HG03135 (cell line): ENCODE measurements at regions not wholly inside any gene's neighbourhood (a gene's known extent, or its start where the extent isn't known, plus 50 kb on each side); places are given as distances from the start of the nearest gene placed in this dataset.
A peak's percentile ranks its signal among the peaks of the same experiment; 100 is the strongest.

Experiments
- ATAC-seq: cut with Tn5 transposase; IDR thresholded peaks from one replicate; pipeline ENCODE4 v1.9.1; 2021; ENCODE audit warnings: mild to moderate bottlenecking, moderate library complexity; ENCODE audit not compliant: unreplicated experiment

- no peak for ATAC-seq
These were observed 162.4 kb upstream of the GYPA start for GRCh38 chr4:144302704-144303536.

- ATAC-seq: no peak
These were observed 163.5 kb upstream of the GYPA start for GRCh38 chr4:144304025-144304424.

- ATAC-seq: no peak
These were observed 170.0 kb upstream of the GYPA start for GRCh38 chr4:144310535-144310934.

- no peak for ATAC-seq
These were observed 172.9 kb upstream of the GYPA start for GRCh38 chr4:144313370-144313769.

GRCh38 chr4:144316869-144317268, 176.4 kb upstream of the GYPA start:
- ATAC-seq: no peak

GRCh38 chr4:144318797-144319196, 178.3 kb upstream of the GYPA start:
- ATAC-seq: no peak

- no peak for ATAC-seq
These were observed 196.1 kb upstream of the GYPA start for GRCh38 chr4:144336633-144337032.

- peak; percentile 63 for ATAC-seq
These were observed 197.6 kb upstream of the GYPA start for GRCh38 chr4:144338148-144338547.

GRCh38 chr4:144338834-144339233, 198.3 kb upstream of the GYPA start:
- no peak for ATAC-seq

- ATAC-seq: no peak
These were observed 200.4 kb upstream of the GYPA start for GRCh38 chr4:144340931-144341330.

- no peak for ATAC-seq
These were observed 202.6 kb upstream of the GYPA start for GRCh38 chr4:144342949-144343760.

GRCh38 chr4:144347121-144347520, 206.6 kb upstream of the GYPA start:
- no peak for ATAC-seq

- ATAC-seq: no peak
These were observed 210.2 kb upstream of the GYPA start for GRCh38 chr4:144350706-144351105.

- no peak for ATAC-seq
These were observed 210.8 kb upstream of the GYPA start for GRCh38 chr4:144351306-144351705.

- ATAC-seq: no peak
These were observed 212.8 kb upstream of the GYPA start for GRCh38 chr4:144353292-144353691.

- peak; percentile 95 for ATAC-seq
These were observed 215.6 kb upstream of the GYPA start for GRCh38 chr4:144355811-144356757.

GRCh38 chr4:144356941-144357381, 216.4 kb upstream of the GYPA start:
- ATAC-seq: no peak

- ATAC-seq: no peak
These were observed 217.5 kb upstream of the GYPA start for GRCh38 chr4:144357975-144358374.

GRCh38 chr4:144360146-144360793, 219.8 kb upstream of the GYPA start:
- ATAC-seq: no peak

- no peak for ATAC-seq
These were observed 221.8 kb upstream of the GYPA start for GRCh38 chr4:144362366-144362765.
